IMR-90 (cell line): ENCODE measurements at regions not wholly inside any gene's neighbourhood (a gene's known extent, or its start where the extent isn't known, plus 50 kb on each side); places are given as distances from the start of the nearest gene placed in this dataset.

Source experiments
- BHLHE40 ChIP-seq: fragments of 150-350 bp; IDR thresholded peaks from 2 replicates; pipeline ENCODE4 v1.6.1; 2016; ENCODE audit warnings: mild to moderate bottlenecking, low read depth, low read length
- CHD1 ChIP-seq: IDR thresholded peaks from 2 replicates; pipeline ENCODE4 v1.6.1; 2012; ENCODE audit warnings: low read depth, low read length, improper control_type of control experiment
- CTCF ChIP-seq: conservative IDR thresholded peaks from 2 replicates; pipeline ENCODE4 v1.5.1; 2012; ENCODE audit warnings: mild to moderate bottlenecking, low read depth, low read length, improper control_type of control experiment
- ELK1 ChIP-seq: fragments of 150-350 bp; IDR thresholded peaks from 2 replicates; pipeline ENCODE4 v1.6.1; 2016; ENCODE audit warnings: low read depth, mild to moderate bottlenecking, low read length, moderate library complexity, borderline replicate concordance
- POLR2A ChIP-seq: IDR thresholded peaks from 2 replicates; pipeline ENCODE4 v1.6.1; 2012; ENCODE audit warnings: mild to moderate bottlenecking, low read depth, low read length
- RAD21 ChIP-seq: IDR thresholded peaks from 2 replicates; pipeline ENCODE4 v1.6.1; 2012; ENCODE audit warnings: low read length, improper control_type of control experiment
- RFX5 ChIP-seq: IDR thresholded peaks from 2 replicates; pipeline ENCODE4 v1.8.0; 2012; ENCODE audit warnings: low read depth, mild to moderate bottlenecking, low read length, moderate library complexity
- USF2 ChIP-seq: fragments of 150-350 bp; IDR thresholded peaks from 2 replicates; pipeline ENCODE4 v1.6.1; 2017; ENCODE audit warnings: mild to moderate bottlenecking, antibody characterized with exemption, low read length, low read depth

- no peak for TF ChIP-seq CTCF
- no peak for TF ChIP-seq USF2
- TF ChIP-seq POLR2A: no peak
- TF ChIP-seq BHLHE40: peak; percentile 53; the same call in 1 of the 2 replicates
- TF ChIP-seq RFX5: no peak
- no peak for TF ChIP-seq RAD21
- no peak for TF ChIP-seq CHD1
- TF ChIP-seq ELK1: no peak
These were observed 230.0 kb upstream of the PARD3B start for GRCh38 chr2:204315236-204315662.
